GM18505 (cell line): ENCODE measurements at regions not wholly inside any gene's neighbourhood (a gene's known extent, or its start where the extent isn't known, plus 50 kb on each side); places are given as distances from the start of the nearest gene placed in this dataset.
"Not testable (repeated sequence)": the region's sequence is repeated elsewhere in the genome, so short reads cannot be mapped to it uniquely, and the experiment has no call there.

Experiments used
- ATAC-seq: cut with Tn5 transposase; IDR thresholded peaks from one replicate; pipeline ENCODE4 v1.9.1; 2021; ENCODE audit not compliant: unreplicated experiment
- POLR2A ChIP-seq: IDR thresholded peaks from 4 replicates; pipeline ENCODE4 v1.6.1; 2011; ENCODE audit warnings: borderline replicate concordance; ENCODE audit not compliant: insufficient read depth, insufficient read length; ENCODE audit errors: extremely low read depth

GRCh38 chr1:99361406-99361805, 97.1 kb downstream of the PLPPR4 start:
- no peak for TF ChIP-seq POLR2A
- no peak for ATAC-seq

DNA sequence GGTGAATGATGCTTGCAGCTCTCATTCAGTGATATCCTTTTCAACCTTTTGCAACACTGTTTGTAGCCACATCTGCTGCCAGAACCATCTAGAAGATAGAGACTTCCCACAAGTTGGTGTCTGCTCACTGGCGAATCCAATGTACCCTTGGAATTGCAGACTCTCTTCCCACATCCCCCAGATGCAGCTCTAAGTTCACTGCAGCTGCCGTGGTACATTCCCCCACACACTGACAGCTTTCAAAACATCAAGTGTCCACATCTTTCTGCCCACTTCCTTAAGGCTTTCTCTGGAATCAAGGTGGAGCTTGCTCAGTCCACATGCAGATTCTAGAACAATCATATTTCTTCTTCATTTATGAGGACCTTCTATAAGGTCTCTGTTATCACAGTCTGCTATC, 99.2 kb downstream of the PLPPR4 start:
- no peak for TF ChIP-seq POLR2A
- no peak for ATAC-seq

DNA sequence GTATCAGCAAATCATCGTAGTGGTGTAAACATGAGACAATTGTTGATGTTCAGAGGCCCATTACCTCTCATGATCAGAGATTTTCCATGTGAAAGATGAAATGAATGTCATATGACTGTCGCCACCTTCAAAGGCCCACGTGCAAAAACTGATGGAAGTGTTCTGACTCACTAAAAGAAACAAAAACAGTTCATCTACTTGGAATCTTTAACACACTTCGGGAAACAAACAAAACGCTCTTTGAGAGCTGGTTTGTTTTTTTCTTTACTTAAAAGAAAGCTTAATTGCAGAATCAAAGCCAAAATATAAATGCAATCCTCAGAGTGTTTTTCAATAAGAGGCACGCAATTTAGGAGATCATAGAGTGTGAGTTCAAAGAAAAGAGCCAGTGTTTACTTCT, 100.8 kb downstream of the PLPPR4 start:
- no peak for ATAC-seq
- TF ChIP-seq POLR2A = no peak

GRCh38 chr1:99365545-99365944, 101.3 kb downstream of the PLPPR4 start:
- no peak for ATAC-seq
- no peak for TF ChIP-seq POLR2A

- no peak for ATAC-seq
- TF ChIP-seq POLR2A = no peak
Observed at GRCh38 chr1:99369154-99369553, 104.9 kb downstream of the PLPPR4 start.

- no peak for ATAC-seq
Observed at GRCh38 chr1:99370476-99370875, 106.2 kb downstream of the PLPPR4 start.

GRCh38 chr1:99371413-99371812, 107.1 kb downstream of the PLPPR4 start:
- no peak for ATAC-seq
- TF ChIP-seq POLR2A = no peak

More at GRCh38 chr1:99370476-99370875, 106.2 kb downstream of the PLPPR4 start:
- no peak for TF ChIP-seq POLR2A

GRCh38 chr1:99374109-99374508, 109.8 kb downstream of the PLPPR4 start:
- no peak for TF ChIP-seq POLR2A
- no peak for ATAC-seq

DNA sequence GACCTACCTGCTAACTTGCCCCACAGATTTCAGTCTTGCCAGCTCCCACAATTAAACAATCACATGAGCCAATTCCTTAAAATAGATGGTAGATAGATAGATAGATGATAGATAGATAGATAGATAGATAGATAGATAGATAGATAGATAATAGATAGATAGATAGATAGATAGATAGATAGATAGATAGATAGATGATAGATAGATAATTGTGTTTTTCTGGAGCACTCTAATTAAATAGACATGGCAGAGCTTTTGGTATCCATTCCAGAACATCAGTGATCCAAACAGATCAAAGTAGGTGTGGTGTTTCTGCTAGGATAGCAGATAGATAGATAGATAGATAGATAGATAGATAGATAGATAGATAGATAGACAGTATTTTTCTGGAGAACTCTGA, 110.4 kb downstream of the PLPPR4 start:
- ATAC-seq = not testable (repeated sequence)

GRCh38 chr1:99384021-99384420, 119.7 kb downstream of the PLPPR4 start:
- no peak for TF ChIP-seq POLR2A
- no peak for ATAC-seq

- TF ChIP-seq POLR2A = no peak
- no peak for ATAC-seq
Observed at GRCh38 chr1:99385852-99386251, 121.6 kb downstream of the PLPPR4 start.

- no peak for ATAC-seq
Observed at GRCh38 chr1:99396389-99396788, 132.1 kb downstream of the PLPPR4 start.

DNA sequence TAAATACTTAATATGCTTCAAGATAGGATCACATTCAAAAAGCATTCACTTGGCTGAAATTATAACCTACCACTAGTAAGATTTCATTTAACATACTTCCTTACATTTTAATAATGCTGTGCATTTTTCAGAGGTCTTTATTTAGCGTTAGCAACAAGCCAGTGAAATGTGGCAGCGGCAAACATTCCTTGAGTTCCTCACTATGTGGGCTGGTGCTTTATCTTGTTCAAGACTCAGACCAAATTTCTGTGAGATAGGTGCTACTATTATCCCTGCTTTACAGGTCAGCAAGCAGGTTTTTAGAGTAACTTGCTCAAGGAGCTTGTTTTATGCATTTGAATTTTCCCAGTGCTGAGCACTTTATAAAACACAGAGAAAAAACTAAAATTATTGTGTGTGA, 132.7 kb downstream of the PLPPR4 start:
- no peak for ATAC-seq
- no peak for TF ChIP-seq POLR2A

More at GRCh38 chr1:99396389-99396788, 132.1 kb downstream of the PLPPR4 start:
- no peak for TF ChIP-seq POLR2A

GRCh38 chr1:99397863-99398262, 133.6 kb downstream of the PLPPR4 start:
- ATAC-seq = no peak
- no peak for TF ChIP-seq POLR2A

DNA sequence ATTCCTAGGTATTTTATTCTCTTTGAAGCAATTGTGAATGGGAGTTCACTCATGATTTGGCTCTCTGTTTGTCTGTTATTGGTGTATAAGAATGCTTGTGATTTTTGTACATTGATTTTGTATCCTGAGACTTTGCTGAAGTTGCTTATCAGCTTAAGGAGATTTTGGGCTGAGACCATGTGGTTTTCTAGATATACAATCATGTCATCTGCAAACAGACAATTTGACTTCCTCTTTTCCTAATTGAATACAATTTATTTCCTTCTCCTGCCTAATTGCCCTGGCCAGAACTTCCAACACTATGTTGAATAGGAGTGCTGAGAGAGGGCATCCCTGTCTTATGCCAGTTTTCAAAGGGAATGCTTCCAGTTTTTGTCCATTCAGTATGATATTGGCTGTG, 137.3 kb downstream of the PLPPR4 start:
- ATAC-seq = not testable (repeated sequence)

DNA sequence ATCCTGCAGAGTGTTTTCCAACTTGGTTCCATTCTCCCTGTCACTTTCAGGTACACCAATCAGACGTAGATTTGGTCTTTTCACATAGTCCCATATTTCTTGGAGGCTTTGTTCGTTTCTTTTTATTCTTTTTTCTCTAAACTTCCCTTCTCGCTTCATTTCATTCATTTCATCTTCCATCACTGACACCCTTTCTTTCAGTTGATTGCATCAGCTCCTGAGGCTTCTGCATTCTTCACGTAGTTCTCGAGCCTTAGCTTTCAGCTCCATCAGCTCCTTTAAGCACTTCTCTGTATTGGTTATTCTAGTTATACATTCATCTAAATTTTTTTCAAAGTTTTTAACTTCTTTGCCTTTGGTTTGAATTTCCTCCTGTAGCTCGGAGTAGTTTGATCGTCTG, 140.1 kb downstream of the PLPPR4 start:
- ATAC-seq = not testable (repeated sequence)

DNA sequence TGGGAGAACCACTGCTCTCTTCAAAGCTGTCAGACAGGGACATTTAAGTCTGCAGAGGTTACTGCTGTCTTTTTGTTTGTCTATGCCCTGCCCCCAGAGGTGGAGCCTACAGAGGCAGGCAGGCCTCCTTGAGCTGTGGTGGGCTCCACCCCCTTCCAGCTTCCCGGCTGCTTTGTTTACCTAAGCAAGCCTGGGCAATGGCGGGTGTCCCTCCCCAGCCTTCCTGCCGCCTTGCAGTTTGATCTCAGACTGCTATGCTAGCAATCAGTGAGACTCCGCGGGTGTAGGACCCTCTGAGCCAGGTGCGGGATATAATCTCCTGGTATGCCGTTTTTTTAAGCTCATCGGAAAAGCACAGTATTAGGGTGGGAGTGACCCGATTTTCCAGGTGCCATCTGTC, 141.0 kb downstream of the PLPPR4 start:
- not testable (repeated sequence) for ATAC-seq

- no peak for ATAC-seq
- TF ChIP-seq POLR2A = no peak
Observed at GRCh38 chr1:99407018-99407417, 142.7 kb downstream of the PLPPR4 start.
